HFF-Myc (cell line): ENCODE measurements at regions not wholly inside any gene's neighbourhood (a gene's known extent, or its start where the extent isn't known, plus 50 kb on each side); places are given as distances from the start of the nearest gene placed in this dataset.
"Not testable (repeated sequence)": the region's sequence is repeated elsewhere in the genome, so short reads cannot be mapped to it uniquely, and the experiment has no call there.

Source experiments
- DNase-seq: peaks from one replicate; pipeline ENCODE4 v3.0.0-alpha.2; 2011; ENCODE audit warnings: low read depth; ENCODE audit errors: extremely low read depth
- H3K4me3 ChIP-seq: replicated peaks from 2 replicates; pipeline ENCODE4 v1.5.1; 2011; ENCODE audit warnings: low read depth, mild to moderate bottlenecking, control low read depth, low read length
- CTCF ChIP-seq: IDR thresholded peaks from 2 replicates; pipeline ENCODE4 v1.5.1; 2012; ENCODE audit warnings: mild to moderate bottlenecking, low read depth, low read length, control low read depth; ENCODE audit errors: missing control alignments

DNA sequence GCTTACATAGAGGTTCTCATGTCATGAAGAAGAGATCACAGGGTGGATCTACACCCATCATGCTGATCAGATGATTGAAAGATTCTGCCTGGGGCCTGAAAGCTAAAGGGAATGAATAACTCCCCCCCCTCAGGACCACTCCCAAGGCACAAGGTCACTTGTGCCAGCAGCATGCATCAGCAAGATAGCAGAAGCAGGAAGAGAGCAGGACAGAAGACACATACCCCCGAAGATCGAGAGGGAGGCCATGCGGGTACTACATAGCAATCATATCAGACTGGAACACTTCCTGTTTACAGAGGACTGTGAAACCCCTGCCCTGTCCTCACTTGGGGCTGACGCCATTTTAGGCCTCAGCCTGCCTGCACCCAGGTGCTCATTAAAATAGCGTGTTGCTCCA lies 143.2 kb upstream of the EDNRB start:
- no peak overlapping the region for H3K4me3 ChIP-seq
- DNase-seq = no peak
- no peak for TF ChIP-seq CTCF

DNA sequence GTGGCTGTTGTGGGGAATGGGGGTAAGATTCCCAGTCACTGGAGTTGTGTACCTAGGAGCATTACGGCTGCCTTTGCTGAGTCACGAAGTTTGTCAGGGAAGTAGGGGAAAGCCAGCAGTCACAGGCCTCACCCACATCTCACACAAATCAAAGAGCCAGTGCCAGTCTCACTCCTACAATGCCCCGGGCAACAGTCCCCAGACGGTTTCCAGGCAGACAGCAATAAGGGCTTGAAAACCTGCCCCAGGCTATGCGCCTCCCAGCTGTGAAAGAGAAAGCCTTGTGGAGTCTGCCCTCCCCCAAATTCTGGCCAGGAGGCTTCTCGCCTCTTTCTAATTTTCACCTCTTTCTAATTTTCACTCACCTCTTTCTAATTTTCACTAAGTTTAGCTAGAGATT lies 142.3 kb upstream of the EDNRB start:
- TF ChIP-seq CTCF = no peak
- no peak overlapping the region for H3K4me3 ChIP-seq
- DNase-seq = no peak

- DNase-seq, H3K4me3 ChIP-seq: not testable (repeated sequence)
Observed at GRCh38 chr13:78056865-78057264, 138.2 kb upstream of the EDNRB start.

GRCh38 chr13:78054157-78054556 lies 135.5 kb upstream of the EDNRB start:
- TF ChIP-seq CTCF = no peak
- no peak overlapping the region for H3K4me3 ChIP-seq
- DNase-seq = no peak

DNA sequence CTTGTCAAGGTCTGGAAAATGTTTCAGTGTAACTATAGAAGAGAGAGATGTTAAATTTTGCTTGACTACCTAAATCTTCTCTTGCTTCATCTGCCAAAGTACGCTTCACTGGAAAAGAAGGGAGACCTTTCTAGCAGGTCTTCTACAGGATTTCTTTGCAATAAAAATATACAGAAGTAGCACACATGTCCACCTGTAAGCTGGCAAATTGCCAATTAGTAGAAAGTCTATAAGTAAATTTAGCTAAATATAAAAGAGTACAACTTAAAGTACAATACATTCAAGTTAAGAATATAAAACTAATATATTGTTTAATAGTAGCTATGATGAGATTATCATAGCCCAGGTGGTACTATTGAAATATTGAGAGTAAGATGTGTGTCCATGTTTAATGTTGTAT lies 128.5 kb upstream of the EDNRB start:
- TF ChIP-seq CTCF = no peak
- no peak overlapping the region for H3K4me3 ChIP-seq
- no peak for DNase-seq

DNA sequence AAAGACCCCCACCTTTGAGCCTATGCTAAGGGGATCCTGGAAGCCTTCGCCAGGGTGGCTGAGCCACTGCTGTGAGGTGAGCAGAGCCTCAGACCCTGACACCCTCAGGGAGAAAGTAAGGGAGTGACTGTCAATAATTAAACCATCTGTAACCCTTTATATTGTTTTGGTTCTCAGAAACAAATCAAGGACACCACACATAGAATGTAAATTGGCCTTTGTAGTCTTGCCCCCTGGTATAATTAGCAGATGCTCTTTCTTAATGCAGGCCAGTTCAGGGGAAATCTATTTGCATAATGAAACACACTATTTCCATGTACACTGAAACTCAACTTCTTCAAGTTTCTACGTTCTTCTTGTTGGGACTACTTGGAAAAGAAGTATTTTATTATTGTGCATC lies 127.7 kb upstream of the EDNRB start:
- DNase-seq = no peak
- TF ChIP-seq CTCF = no peak
- no peak overlapping the region for H3K4me3 ChIP-seq

DNA sequence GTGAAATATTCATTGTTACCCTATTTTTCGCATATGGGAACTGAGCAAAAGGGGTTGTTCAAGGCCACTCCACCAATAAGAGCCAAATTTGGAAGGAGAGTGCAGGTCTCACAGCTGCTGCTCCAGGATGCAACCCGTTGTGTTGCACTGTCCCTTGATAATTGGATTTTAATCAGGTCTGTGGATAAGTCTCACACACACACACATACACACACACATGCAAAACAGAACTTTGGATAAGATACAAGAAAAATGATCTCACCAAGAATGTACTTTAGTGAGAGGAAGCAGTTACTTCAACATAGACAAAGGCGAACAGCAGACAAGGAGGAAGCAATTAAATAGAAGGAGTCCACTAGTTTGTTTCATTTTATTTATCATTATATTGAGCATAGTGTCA lies 127.3 kb upstream of the EDNRB start:
- no peak overlapping the region for H3K4me3 ChIP-seq
- no peak for TF ChIP-seq CTCF
- no peak for DNase-seq

- H3K4me3 ChIP-seq, DNase-seq: not testable (repeated sequence)
Observed at GRCh38 chr13:78041366-78041765, 122.7 kb upstream of the EDNRB start.
